NCI-H226 (cell line): ENCODE measurements at regions not wholly inside any gene's neighbourhood (a gene's known extent, or its start where the extent isn't known, plus 50 kb on each side); places are given as distances from the start of the nearest gene placed in this dataset.
"Not testable (repeated sequence)": the region's sequence is repeated elsewhere in the genome, so short reads cannot be mapped to it uniquely, and the experiment has no call there.

ENCODE experiments used
- DNase-seq: peaks from one replicate; pipeline ENCODE4 v3.0.0-alpha.2; 2015

DNA sequence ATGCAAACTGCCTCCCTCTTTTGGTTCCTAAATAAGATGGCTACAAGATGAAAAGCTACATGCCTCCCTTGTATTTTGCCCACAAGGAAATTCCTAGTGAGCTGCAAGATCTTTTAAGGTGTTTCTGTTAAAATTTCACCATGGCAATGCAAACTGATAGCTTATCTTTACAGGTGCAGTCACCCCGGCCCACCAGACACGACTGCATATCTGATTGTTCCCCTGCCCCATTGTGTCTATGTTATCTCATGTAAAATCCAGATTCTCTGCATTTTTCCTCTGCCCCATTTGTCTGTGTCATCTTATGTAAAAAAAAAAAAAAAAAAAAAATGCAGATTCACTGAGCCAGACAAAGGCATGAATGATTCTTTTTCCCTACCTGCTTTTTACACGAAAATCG is 261.5 kb upstream of the DIO3 start:
- not testable (repeated sequence) for DNase-seq

DNA sequence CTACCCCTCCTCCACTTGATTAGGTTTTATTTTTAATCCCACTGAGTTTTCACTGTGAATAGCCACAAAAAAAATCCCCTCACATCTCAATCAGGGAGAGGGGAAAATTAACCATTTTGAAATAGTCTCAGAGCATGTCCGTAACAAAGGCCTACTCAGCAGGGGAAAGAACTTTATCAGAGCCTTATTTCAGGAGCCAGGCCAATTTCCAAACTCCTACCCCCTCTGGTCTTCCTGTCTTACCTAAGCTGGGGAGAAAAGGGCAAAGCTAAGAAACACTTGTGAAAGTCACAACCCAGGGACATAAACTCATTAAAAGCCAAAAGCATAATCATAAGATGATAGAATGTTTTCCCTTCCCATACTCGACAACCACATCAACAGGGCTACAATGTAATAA is 260.3 kb upstream of the DIO3 start:
- DNase-seq: no peak

- DNase-seq: not testable (repeated sequence)
Measured at GRCh38 chr14:101307162-101307561, 254.1 kb upstream of the DIO3 start.

DNA sequence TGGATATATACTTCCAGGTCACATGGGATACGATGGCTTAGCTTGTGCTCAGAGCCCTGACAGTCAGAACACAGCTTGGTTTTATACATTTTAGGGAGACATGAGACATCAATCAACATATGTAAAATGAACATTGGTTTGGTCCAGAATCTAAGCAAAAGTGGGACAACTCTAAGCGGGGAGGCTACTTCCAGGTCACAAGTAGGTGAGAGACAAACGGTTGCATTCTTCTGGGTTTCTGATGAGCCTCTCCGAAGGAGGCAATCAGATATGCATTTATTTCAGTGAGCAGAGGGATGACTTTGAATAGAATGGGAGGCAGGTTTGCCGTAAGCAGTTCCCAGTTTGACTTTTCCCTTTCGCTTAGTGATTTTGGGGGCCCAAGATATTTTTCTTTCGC is 250.1 kb upstream of the DIO3 start:
- not testable (repeated sequence) for DNase-seq

DNA sequence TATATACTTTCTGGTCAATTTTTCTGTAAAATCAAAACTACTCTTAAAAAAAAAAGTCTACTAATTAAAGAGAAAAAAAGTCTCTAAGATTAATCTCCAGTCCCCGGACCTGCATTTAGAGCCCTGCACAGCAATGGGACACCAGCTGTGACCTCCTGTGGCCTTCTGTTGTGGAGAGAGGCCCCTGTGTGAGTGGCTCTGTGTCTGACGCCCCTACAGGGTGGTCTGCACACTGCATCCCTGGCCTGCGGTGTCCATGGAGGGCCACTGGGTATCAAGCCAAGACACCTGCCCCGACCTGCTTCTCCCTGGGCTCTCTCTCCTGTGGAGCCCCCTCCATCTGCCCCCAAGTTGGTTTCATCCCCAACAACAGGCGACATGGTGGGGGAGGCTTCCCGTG is 248.0 kb upstream of the DIO3 start:
- no peak for DNase-seq

DNA sequence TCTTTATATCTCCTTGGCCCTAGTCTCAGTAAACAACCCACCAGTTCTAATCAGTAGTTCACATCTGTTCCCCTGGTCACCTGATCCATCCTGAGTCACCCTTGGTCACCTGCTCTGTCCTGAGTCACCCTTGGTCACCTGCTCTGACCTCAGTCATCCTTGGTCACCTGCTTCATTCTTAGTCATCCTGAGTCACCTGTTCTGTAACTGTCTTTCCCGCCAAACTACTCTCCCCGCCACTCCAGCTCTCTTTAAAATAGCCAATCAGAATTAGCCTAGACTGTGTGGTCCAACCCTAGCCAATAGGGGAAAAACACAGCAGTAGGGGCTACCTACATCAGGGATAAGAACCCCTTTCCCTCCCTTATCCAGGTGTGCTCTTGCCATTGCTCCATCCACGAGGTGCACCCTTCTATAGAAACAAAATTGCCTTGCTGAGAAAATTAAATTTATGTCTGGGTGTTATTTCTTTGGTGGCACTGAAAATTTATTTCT is 245.4 kb upstream of the DIO3 start:
- no peak for DNase-seq

- no peak for DNase-seq
Measured at GRCh38 chr14:101318271-101318670, 243.0 kb upstream of the DIO3 start.

- no peak for DNase-seq
Measured at GRCh38 chr14:101320396-101320795, 240.9 kb upstream of the DIO3 start.

DNA sequence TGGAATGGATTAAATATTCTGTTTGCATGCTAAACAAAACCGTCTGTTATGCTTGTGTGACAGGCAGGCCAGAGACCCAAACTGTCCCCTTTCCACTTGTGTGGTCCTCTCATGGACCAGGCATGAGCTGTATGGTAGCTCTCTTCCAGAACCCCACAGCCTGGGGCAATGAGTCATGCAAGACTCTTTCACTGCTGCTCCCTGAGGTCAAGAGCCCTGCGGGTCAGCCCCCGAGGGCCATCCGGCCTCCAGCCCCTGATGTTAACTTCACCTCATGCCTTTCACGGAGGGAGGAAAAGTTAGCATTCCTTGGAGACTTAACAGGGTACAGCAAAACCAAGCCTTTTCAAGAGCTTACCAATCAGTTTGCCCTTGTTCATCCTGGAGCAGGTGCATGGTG is 239.1 kb upstream of the DIO3 start:
- DNase-seq: no peak

GRCh38 chr14:101323111-101323510 is 238.2 kb upstream of the DIO3 start:
- no peak for DNase-seq

DNA sequence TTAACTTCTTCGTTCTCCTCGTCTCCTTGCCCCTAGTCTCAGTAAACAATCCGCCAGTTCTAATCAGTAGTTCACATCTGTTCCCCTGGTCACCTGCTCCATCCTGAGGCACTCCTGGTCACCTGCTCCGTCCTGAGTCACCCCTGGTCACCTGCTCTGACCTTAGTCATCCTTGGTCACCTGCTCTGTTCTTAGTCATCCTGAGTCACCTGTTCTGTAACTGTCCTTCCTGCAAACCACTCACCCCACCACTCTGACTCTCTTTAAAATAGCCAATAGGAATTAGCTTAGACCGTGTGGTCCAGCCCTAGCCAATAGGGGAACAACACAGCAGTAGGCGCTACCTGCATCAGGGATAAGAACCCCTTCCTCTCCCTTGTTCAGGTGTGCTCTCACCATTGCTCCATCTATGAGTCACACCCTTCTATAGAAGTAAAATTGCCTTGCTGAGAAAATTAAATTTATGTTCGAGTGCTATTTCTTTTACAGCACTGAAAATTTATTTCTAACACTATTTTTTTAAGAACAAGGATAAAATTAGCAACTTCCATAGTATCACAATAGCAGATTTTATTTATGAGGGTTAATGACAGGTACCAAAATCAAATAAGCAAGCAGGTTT is 237.6 kb upstream of the DIO3 start:
- not testable (repeated sequence) for DNase-seq

DNA sequence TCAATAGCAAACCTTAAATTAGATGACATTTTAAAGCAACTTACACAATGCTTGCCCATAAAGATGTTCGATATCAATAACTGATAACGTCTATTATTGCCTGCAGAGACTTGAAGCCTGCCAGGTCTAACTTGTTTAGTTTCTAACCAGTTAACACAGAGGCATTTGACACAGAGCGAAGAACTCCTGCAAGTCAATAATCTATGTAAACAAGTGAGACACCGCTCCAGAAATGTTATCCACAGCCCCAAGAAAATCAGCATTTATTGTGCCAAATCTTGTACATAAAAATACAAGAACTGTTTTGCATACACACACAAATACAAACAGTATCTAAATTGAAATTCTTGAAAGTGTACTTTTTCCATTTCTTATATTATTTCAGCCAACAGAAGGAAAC is 236.0 kb upstream of the DIO3 start:
- no peak for DNase-seq

DNA sequence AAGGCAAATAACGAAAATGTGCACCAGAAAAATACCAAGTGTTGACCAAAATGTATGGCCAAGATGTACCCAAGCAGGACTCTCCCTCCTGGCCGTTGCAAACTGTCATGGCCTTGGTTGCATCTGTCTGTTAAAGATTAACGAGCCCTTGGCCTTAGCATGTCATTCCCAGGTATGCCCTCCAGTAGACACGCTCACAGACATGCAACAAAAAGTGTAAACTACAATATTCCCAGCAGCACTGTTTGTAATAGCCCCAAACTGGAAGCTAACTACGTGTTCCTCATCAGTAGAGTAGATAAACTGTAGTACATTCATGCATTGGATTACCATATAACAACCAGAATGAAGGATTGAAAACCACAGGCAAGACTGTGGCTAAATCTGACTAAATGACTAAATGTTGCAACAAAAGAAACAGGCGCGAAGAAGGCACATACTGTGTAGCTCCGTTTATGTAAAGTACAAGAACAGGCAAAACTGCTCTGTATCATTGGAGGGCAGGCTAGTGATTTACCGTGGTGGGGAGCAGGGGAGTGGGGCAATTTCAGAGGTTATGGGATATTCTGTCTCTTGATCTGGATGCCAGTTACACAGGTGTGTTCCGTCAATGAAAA is 232.8 kb upstream of the DIO3 start:
- DNase-seq: no peak

DNA sequence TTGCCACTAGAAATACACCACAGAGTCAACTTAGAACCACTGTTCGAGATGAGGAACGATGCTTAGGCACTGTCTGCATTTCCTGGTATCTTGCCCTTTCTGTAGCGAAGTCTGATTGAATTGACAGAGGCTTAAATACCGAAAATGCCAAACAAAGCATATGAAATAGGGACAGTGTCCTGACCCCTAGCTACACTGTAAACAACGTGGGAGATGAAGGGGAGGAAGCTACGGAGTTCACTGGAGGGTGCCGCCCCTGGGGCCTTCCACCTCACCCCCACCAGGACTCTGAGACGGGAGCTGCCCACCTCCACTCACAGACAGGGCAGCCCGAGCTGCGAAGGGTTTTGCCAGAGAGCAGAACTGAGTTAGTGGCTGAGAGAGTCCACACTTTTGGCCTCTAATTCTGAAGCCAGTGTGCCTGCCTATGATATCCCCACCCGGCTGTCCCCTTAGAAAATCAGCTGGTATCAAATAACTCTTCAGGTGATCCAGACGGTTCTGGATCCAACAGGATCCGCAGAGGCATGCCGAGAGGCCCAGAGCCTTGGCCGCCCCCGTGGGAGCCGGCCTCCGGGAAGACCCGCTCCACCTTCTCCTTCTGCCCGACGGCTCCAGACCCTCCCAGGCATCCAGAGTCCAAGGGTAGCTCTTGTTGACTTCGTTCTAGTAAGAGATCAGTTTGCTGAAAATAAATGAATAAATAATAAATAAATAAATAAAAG is 230.7 kb upstream of the DIO3 start:
- no peak for DNase-seq

DNA sequence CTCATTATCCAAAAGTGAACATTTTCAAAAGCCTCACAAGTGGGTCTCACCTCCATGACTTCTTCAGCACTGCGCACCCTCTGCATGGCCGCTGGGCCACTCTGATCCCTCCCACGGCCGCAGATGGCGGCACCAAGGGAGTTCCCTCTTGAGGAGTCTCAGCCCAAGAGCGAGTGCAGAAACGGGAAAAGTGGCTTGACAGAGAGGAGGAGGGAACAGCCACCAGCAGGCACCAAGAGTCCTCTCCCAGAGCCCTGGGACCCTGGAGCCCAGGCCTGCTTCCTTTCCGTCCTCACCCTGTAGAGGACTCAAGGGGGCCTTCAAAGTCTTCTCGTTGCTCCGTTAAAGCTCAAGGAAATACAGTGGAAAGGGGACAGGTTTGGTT is 230.2 kb upstream of the DIO3 start:
- DNase-seq: no peak

DNA sequence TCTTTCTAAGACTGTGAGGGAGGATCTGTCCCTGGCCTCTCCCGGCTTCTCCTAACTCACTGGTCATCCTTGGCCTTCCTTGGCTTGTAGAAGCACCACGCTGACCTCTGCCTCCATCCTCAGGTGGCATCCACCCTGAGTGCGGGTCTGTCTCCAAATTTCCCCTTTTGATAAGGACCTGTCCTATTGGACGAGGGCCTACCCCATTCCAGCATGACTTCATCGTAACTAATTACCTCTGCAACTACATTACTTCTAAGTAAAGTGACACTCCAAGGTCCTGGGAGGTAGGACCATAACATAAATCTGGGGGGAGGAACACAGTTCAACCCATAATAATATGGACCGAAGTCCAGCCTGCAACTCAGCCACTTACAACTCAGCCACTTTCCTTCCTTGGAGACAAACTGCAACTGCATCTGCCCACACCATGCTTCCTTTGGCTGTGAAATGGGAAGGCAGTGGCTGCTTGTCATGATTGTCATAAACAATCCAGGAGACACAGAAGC is 229.6 kb upstream of the DIO3 start:
- DNase-seq: no peak

GRCh38 chr14:101332281-101332680 is 229.0 kb upstream of the DIO3 start:
- DNase-seq: no peak

- DNase-seq: no peak
Measured at GRCh38 chr14:101333335-101334280, 227.7 kb upstream of the DIO3 start.

DNA sequence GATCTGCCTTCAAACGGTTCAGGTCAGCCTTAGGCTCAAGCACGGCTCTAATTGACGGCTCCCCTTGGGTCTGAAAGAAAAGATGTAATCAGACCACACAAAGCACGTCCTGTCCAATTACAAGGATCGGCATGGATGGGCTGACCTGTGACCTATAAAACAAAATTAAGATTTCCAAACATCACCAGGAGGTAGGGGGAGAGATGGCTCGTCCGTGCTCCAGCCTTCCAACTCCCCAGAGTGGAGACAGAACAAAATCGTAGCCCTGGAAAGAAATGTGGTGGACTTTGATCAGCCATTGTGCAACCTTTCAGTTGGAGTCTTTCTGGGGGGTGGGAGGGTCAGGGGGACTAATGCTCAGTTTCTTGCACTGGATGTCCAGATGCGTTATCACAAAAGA is 226.6 kb upstream of the DIO3 start:
- no peak for DNase-seq

DNA sequence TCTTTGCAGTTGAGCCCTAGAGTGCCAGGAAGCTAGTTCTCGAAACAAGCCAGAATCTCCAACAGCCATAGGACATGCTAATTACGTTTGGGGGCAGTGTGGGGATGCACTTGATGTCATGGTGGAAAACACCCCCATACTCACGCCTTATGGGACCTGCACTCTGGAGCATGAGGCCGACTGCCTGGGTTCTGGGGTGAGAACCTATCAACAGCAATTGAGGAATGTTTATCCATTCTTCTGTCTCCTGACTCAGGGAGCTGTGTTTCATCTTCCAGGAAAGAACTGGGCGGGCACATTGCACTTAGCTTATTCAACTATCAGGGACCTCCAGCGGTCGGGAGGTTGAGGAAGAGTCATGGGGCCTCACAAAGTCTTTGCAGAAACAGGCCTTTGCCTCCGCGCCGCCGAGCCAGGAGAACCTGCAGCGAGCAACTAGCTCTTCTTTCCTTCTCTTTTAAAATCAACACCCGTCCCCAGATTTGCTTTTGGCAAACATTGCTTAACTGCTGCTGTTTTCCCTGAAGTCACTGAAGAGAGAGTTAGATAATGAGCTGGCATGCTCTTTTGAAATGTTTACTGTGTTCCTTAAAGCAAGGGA is 226.1 kb upstream of the DIO3 start:
- no peak for DNase-seq

DNA sequence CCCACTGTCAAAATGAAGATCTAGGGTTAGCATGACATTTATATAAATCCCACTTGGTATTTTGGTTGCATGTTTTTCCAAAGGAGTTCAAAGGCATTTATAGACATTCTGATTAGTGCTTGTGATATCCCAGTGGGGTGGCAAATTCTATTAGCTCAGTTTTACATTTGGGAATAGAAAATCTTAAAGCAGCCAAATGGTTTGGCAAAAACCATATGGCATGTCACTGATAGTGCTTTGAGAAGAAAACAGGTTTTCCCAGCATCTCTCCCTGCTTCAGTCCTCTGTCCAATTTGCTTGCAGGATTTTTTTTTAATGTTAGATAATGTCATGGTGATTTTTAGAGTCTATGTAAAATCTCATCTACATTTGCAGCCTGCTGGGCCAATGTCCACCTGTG is 225.1 kb upstream of the DIO3 start:
- DNase-seq: no peak

DNA sequence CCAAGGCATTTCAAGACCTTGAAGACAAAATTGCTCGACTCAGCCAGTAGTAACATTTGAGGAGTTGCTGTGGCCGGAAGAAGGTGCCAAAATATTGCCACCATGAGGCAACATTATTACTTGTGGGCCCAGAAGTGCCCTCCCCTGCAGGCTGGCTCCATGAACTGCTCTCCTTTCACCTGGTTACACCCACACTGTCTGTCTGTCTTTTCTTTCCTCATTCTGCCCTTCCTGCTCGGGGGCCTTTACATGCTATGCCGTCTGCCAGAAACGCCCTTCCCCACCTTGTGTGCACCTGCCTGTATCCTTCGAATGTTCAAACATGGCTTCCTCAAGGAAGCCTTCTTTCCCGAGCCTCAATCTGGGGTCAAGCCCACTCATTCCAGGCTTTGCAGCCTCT is 224.2 kb upstream of the DIO3 start:
- DNase-seq: no peak

DNA sequence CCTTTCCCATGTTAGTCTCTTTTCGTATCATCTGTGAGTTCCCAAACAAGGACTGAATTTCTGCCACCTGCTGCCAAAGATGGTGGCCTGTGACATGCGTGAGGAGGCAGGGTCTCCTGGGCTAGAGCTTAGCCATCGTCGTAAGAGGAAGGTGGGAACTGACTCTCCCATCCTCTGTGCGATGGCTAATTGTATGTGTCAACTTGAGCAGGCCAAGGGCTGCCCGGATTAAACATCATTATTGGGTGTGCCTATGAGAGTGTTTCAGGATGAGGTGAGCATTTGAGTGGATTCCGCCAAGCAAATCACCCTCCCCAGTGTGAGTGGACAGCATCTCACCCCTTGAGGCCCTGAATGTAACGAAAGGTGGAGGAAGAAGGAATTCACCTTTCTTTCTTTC is 220.7 kb upstream of the DIO3 start:
- no peak for DNase-seq
